Activated naive CD4-positive, alpha-beta T cell treated with anti-CD3 and anti-CD28 coated beads, Interleukin-2, amount 50 U/mL, for 72 hours (primary cell): ENCODE measurements at regions not wholly inside any gene's neighbourhood (a gene's known extent, or its start where the extent isn't known, plus 50 kb on each side); places are given as distances from the start of the nearest gene placed in this dataset.

Source experiments
- ATAC-seq, 2 donors: fragments of 150-1000 bp; cut with Tn5 transposase; 2 replicates each; pipeline ENCODE4 v1.10.0; 2021; ENCODE audit warnings: mild to moderate bottlenecking in 2 of 2, moderate library complexity in 2 of 2
- DNase-seq, 2 donors: peaks; one replicate each; pipeline ENCODE4 v3.0.0; 2021 to 2022; ENCODE audit warnings: low spot score in 2 of 2
- H3K27ac Mint-ChIP-seq, 2 donors: one replicate each; pipeline ENCODE4 v1.8.0; 2022; ENCODE audit warnings: mild to moderate bottlenecking in 2 of 2, mixed read lengths in 2 of 2
- H3K36me3 Mint-ChIP-seq, 2 donors: one replicate each; pipeline ENCODE4 v1.8.0; 2022; ENCODE audit warnings: mixed read lengths in 2 of 2
- H3K9me3 Mint-ChIP-seq, 2 donors: one replicate each; pipeline ENCODE4 v1.8.0; 2022; ENCODE audit warnings: mixed read lengths in 2 of 2

GRCh38 chr12:94062796-94063635 lies 85.4 kb upstream of the PLXNC1 start:
- Mint-ChIP-seq H3K36me3 (peaks cover 0 to 15% of the 10 kb centered on the region in 2 donors), H3K27ac (no peak overlapping the region)

DNA sequence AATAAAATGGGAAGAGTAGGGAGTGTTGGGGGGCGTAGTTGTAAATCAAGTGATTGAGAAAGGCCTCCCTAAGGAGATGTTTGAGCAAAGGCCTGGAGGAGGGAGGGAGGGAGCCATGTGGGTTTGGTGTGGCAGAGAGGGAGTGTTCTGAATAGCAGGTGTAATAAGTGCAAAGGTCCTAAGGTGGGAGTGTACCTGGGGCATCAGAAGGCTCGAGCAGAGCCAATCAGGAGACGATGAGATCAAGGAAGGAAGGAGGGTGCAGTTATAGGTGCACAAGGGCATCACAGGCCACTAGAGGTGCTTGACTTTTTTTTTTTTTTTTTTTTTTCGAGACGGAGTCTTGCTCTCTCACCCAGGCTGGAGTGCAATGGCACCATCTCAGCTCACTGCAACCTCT lies 77.9 kb upstream of the PLXNC1 start:
- Mint-ChIP-seq H3K36me3 (peaks cover 0 to 3% of the 10 kb centered on the region in 2 donors), H3K9me3 (peaks cover 0 to 4% of the 10 kb centered on the region in 2 donors), H3K27ac (no peak overlapping the region)
- DNase-seq, result no peak
- no peak for ATAC-seq

More at GRCh38 chr12:94062796-94063635, 85.4 kb upstream of the PLXNC1 start:
- DNase-seq (no peak), ATAC-seq (no peak)
- peaks cover 0 to 19% of the 10 kb centered on the region in 2 donors for H3K9me3 Mint-ChIP-seq

DNA sequence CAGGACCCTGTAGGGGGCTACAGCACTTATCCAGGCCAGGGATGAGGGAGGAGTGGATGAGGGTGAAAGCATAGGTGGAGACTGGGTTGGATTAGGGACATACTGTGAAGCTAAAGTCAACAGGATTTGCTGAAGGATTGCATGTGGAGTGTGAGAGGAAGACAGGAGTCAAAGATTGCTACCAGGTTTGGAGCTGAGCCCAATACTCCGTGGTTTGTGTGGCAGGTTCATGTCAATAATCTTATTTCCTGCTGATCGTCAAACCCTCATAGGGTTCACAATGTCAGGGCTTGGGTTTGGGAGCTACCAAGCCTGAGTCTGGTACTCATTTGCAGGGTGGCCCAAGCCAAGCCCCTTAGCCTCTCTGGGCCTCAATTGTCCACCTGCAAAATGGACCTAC lies 77.1 kb upstream of the PLXNC1 start:
- ATAC-seq (no peak), DNase-seq (no peak)
- peaks cover 0 to 3% of the 10 kb centered on the region in 2 donors for H3K9me3 Mint-ChIP-seq
- H3K27ac Mint-ChIP-seq, result peak overlapping the region in 1 of 2 donors; percentile 4
- no peaks in the 10 kb centered on the region for H3K36me3 Mint-ChIP-seq

DNA sequence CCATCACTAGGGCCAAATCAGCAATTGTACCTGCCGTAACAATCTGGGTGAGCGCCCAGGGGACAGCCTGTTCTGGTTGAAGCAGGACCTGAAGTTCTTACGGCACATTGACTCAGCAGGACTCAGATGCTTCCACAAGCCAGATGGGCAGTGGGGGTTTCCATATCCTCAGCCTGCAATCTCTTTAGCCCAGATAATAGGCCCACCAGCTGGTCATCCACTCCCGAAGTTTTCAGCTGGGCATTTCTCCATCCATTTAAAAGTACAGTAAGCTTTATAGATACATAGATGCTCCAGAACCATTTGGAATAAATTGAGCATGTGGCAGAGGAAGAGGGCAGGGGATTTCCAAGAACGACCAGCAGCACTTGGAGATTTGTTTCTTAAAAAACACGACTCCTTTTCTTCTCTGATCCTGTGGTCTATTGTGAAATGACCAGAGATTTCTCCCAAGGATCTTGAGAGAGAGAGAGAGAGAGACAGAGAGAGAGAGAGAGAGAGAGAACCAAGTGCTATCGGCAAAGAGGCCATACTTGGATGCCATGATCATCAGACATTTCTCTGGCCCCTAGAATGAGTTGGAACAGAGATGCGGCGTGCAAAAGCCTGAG lies 74.8 kb upstream of the PLXNC1 start:
- Mint-ChIP-seq H3K27ac (no peak overlapping the region), H3K36me3 (no peaks in the 10 kb centered on the region), H3K9me3 (no peaks in the 10 kb centered on the region)
- DNase-seq (no peak), ATAC-seq (no peak)

- no peak overlapping the region for H3K27ac Mint-ChIP-seq
- no peaks in the 10 kb centered on the region for H3K36me3 Mint-ChIP-seq
- no peak for ATAC-seq
- H3K9me3 Mint-ChIP-seq, result no peaks in the 10 kb centered on the region
- no peak for DNase-seq
These were observed 74.0 kb upstream of the PLXNC1 start for GRCh38 chr12:94074216-94074979.

DNA sequence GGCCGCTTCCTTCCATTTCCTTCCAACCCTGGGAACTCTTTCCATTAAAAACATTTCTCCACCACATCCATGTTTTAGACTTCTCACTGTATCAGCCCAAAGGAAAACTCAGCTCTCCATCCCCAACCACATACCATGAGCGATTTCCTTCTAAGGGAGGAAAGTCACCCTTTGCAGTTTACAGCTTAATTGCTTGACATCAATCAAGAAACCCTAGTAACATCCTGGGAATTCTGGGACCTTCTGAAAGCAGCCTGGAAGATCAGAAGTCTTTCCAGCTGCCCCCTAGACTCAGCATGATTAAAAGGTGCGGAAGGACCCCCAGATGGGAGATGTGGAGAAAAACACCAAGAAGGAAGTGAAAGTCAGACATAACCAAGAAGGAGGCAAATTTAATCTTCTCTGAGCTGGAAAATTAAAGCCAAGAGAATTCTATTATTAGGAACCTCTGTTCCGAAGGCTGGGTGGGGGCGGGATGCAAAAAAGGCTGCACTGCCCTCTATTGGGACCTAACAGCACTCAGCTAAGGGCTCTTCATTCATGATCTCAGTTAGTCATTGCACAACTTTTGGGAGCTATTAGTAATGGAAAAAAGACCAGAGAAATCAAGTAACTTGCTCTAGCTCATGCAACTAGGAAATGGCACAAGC lies 73.3 kb upstream of the PLXNC1 start:
- peak; percentile 48 to 67 for ATAC-seq
- H3K36me3 Mint-ChIP-seq, result no peaks in the 10 kb centered on the region
- no peaks in the 10 kb centered on the region for H3K9me3 Mint-ChIP-seq
- H3K27ac Mint-ChIP-seq, result no peak overlapping the region
- DNase-seq, result no peak

DNA sequence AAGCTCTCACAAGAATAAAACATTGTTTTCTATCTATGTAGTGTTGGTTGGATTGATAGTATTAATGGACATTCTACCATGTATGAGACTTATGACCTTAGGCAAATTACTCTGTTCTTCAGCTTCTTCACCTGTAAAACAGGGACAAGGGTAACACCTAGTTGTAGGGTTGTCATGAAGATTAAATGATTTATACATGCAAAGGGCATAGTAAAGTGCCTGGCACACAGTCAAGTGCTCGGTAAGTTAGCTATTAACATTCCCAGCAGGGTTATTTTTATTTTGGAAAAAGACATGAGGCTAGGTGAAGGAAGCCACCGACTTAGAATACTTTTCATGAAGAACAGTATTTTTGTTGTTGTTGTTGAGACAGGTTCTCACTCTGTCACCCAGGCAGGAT lies 71.2 kb upstream of the PLXNC1 start:
- Mint-ChIP-seq H3K9me3 (no peaks in the 10 kb centered on the region), H3K27ac (no peak overlapping the region), H3K36me3 (no peaks in the 10 kb centered on the region)
- no peak for DNase-seq
- ATAC-seq, result no peak

GRCh38 chr12:94078138-94078723 lies 70.1 kb upstream of the PLXNC1 start:
- Mint-ChIP-seq H3K9me3 (peaks cover under 1% of the 10 kb centered on the region in 2 donors), H3K36me3 (peaks cover 3% of the 10 kb centered on the region in 2 donors), H3K27ac (no peak overlapping the region)
- no peak for DNase-seq
- no peak for ATAC-seq

- no peak for ATAC-seq
- peaks cover 4 to 7% of the 10 kb centered on the region in 2 donors for H3K9me3 Mint-ChIP-seq
- no peak overlapping the region for H3K27ac Mint-ChIP-seq
- DNase-seq, result no peak
- peaks cover 8% of the 10 kb centered on the region in 2 donors for H3K36me3 Mint-ChIP-seq
These were observed 69.5 kb upstream of the PLXNC1 start for GRCh38 chr12:94078736-94079509.

- Mint-ChIP-seq H3K36me3 (peaks cover 8% of the 10 kb centered on the region in 2 donors), H3K27ac (no peak overlapping the region), H3K9me3 (peaks cover 4 to 7% of the 10 kb centered on the region in 2 donors)
- ATAC-seq, result no peak
- DNase-seq, result no peak
These were observed 68.6 kb upstream of the PLXNC1 start for GRCh38 chr12:94079566-94080340.

DNA sequence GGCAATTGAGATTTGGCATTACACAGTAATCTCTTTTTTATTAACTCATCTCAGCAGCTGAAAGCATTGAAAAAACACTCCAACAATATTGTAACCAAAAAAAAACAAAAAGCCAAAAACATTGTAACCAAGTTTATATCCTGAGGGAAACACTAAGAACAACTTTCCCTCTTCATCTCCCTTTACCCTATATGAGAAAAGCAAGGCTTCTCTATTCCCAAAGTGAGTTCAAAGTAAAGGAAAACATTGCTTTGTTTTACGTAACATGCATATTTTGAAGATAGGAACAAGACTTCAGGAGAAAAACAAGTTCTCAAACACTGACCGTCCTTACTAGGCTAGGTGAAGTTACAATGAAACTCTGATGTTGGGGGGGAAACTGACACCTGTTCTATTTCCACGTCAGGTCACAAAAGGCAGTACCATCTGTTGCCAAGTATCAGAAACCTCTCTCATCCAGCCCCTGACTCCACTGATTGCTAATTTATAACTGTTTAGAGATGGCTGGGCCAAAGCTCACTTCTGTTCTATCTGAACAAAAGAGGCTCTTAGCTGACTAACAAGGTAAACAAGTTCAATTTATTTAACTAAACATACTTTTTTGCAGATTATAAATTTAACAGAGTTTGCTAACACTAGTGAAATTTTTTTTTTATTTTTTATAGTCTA lies 67.9 kb upstream of the PLXNC1 start:
- DNase-seq, result no peak
- peaks cover 4 to 8% of the 10 kb centered on the region in 2 donors for H3K9me3 Mint-ChIP-seq
- no peak overlapping the region for H3K27ac Mint-ChIP-seq
- ATAC-seq, result no peak
- peaks cover 8% of the 10 kb centered on the region in 2 donors for H3K36me3 Mint-ChIP-seq

DNA sequence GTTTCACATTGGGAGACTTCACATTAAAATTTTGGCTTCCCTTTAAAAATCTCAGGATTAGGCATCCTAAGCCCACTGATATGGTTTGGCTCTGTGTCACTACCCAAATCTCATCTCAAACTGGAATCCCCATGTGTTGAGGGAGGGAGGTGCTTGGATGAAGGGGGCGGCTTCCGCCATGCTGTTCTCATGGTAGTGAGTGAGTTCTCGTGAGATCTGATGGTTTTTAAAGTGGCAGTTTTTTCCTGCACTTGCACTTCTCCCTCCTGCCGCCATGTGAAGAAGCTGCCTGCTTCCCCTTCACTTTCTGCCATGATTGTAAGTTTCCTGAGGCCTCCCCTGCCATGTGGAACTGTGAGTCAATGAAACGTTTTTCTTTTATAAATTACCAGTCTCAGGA lies 65.7 kb upstream of the PLXNC1 start:
- ATAC-seq, result no peak
- peaks cover 8% of the 10 kb centered on the region in 2 donors for H3K36me3 Mint-ChIP-seq
- H3K9me3 Mint-ChIP-seq, result peaks cover 4 to 11% of the 10 kb centered on the region in 2 donors
- H3K27ac Mint-ChIP-seq, result no peak overlapping the region
- DNase-seq, result no peak

DNA sequence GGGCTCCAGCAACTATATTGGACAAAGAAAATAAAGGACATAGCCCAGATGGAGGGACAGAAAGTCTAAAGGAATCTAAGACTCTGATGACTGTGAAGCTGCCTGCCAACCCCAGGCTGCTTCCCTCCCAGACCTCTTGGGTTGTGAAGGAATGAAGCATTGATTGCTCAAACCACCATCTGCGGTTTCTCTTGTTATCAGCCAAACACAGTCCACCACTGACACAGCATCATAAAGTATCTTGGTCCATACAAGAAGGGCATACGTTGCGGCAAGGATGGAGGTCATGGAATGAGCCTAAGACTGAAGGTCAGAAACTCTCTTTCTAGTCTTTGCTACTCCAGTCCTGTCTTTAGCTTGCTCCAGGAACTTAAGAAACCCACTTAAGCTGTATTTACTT lies 58.5 kb upstream of the PLXNC1 start:
- ATAC-seq, result no peak
- no peak for DNase-seq
- Mint-ChIP-seq H3K36me3 (no peaks in the 10 kb centered on the region), H3K9me3 (peaks cover 0 to 9% of the 10 kb centered on the region in 2 donors), H3K27ac (no peak overlapping the region)

- DNase-seq (no peak), ATAC-seq (no peak)
- H3K9me3 Mint-ChIP-seq, result peaks cover 0 to 5% of the 10 kb centered on the region in 2 donors
- H3K27ac Mint-ChIP-seq, result no peak overlapping the region
- no peaks in the 10 kb centered on the region for H3K36me3 Mint-ChIP-seq
These were observed 56.8 kb upstream of the PLXNC1 start for GRCh38 chr12:94091624-94092023.
